ENCODE measurements at regions not wholly inside any gene's neighbourhood (a gene's known extent, or its start where the extent isn't known, plus 50 kb on each side); places are given as distances from the start of the nearest gene placed in this dataset.
A peak's percentile ranks its signal among the peaks of the same experiment; 100 is the strongest.

- DNase-seq (ENCODE audit: low read depth in 2 of 2), result no peak
Measured at GRCh38 chr1:112264010-112264409, 132.0 kb upstream of the CTTNBP2NL start.

- no peak for DNase-seq (ENCODE audit: low read depth in 2 of 2)
Measured at GRCh38 chr1:112264553-112264952, 131.5 kb upstream of the CTTNBP2NL start.

GRCh38 chr1:112265931-112266330 is 130.1 kb upstream of the CTTNBP2NL start:
- DNase-seq (ENCODE audit: low read depth in 2 of 2), result no peak

GRCh38 chr1:112267206-112267605 is 128.8 kb upstream of the CTTNBP2NL start:
- no peak for DNase-seq (ENCODE audit: low read depth in 2 of 2)

- no peak for DNase-seq (ENCODE audit: low read depth in 2 of 2)
Measured at GRCh38 chr1:112267929-112268328, 128.1 kb upstream of the CTTNBP2NL start.

GRCh38 chr1:112268408-112268807 is 127.6 kb upstream of the CTTNBP2NL start:
- DNase-seq (ENCODE audit: low read depth in 2 of 2), result no peak

- DNase-seq (ENCODE audit: low read depth in 2 of 2), result no peak
Measured at GRCh38 chr1:112271270-112271669, 124.7 kb upstream of the CTTNBP2NL start.

- DNase-seq (ENCODE audit: low read depth in 2 of 2), result no peak
Measured at GRCh38 chr1:112272101-112272772, 123.8 kb upstream of the CTTNBP2NL start.

GRCh38 chr1:112284796-112285195 is 111.2 kb upstream of the CTTNBP2NL start:
- no peak for DNase-seq (ENCODE audit: low read depth in 2 of 2)

- DNase-seq (ENCODE audit: low read depth in 2 of 2), result no peak
Measured at GRCh38 chr1:112285316-112285715, 110.7 kb upstream of the CTTNBP2NL start.

GRCh38 chr1:112285746-112286145 is 110.3 kb upstream of the CTTNBP2NL start:
- no peak for DNase-seq (ENCODE audit: low read depth in 2 of 2)

GRCh38 chr1:112296908-112297307 is 99.1 kb upstream of the CTTNBP2NL start:
- no peak for DNase-seq (ENCODE audit: low read depth in 2 of 2)

- no peak for DNase-seq (ENCODE audit: low read depth in 2 of 2)
Measured at GRCh38 chr1:112297536-112297935, 98.5 kb upstream of the CTTNBP2NL start.

- DNase-seq (ENCODE audit: low read depth in 2 of 2), result peak in 1 of 2 donors; percentile 9
Measured at GRCh38 chr1:112298558-112298957, 97.5 kb upstream of the CTTNBP2NL start.

- no peak for DNase-seq (ENCODE audit: low read depth in 2 of 2)
Measured at GRCh38 chr1:112304126-112304525, 91.9 kb upstream of the CTTNBP2NL start.

- no peak for DNase-seq (ENCODE audit: low read depth in 2 of 2)
Measured at GRCh38 chr1:112304612-112305011, 91.4 kb upstream of the CTTNBP2NL start.

GRCh38 chr1:112307930-112308591 is 88.0 kb upstream of the CTTNBP2NL start:
- no peak for DNase-seq (ENCODE audit: low read depth in 2 of 2)

GRCh38 chr1:112308716-112309115 is 87.3 kb upstream of the CTTNBP2NL start:
- no peak for DNase-seq (ENCODE audit: low read depth in 2 of 2)

GRCh38 chr1:112309499-112309898 is 86.5 kb upstream of the CTTNBP2NL start:
- DNase-seq (ENCODE audit: low read depth in 2 of 2), result no peak

GRCh38 chr1:112312315-112312714 is 83.7 kb upstream of the CTTNBP2NL start:
- no peak for DNase-seq (ENCODE audit: low read depth in 2 of 2)

GRCh38 chr1:112312879-112313278 is 83.1 kb upstream of the CTTNBP2NL start:
- DNase-seq (ENCODE audit: low read depth in 2 of 2), result no peak

- no peak for DNase-seq (ENCODE audit: low read depth in 2 of 2)
Measured at GRCh38 chr1:112316254-112316913, 79.6 kb upstream of the CTTNBP2NL start.

GRCh38 chr1:112317140-112317539 is 78.9 kb upstream of the CTTNBP2NL start:
- no peak for DNase-seq (ENCODE audit: low read depth in 2 of 2)
